ENCODE measurements at regions not wholly inside any gene's neighbourhood (a gene's known extent, or its start where the extent isn't known, plus 50 kb on each side); places are given as distances from the start of the nearest gene placed in this dataset.

DNA sequence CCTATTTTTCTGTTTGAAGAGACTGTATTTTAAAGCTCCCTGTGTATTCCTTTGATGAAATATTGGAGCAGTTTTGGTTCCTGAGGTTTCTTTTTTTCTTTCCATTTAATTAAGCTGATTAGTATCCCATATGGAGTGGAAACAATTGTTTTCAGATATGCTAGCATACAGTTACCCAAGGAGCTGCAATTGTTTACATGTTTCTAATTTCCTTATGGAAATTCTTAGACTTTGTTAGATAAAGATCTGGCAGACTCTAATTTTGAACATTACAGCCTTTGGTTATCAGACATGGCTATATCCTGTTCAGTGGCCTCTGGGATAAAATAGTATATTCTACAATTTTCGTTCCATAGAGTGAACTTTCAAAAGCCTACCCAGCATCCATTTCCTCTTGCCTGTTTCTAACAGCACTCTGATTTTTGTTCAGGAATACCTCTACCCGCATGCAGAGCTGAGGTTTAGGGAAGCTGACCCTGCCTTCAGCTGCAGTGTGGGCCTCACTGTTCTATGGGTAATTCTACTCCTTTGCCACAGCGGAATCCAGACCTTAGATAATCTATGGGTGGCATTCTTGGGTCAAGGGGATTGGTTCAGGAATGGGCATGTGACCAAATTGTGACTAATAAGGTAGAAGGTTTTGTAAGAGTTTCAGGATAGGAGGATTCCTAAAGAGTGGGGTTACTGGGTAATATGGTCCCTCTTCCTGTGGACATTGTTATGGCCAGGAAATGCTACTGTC lies 161.1 kb upstream of the ANKRD28 start:
- Histone ChIP-seq H3K9me1 (ENCODE audit: insufficient read depth, low read length) (no peaks in the 10 kb centered on the region), H3K4ac (ENCODE audit: low read depth, low read length) (peak overlapping the region; percentile 11; the same call in 1 of the 2 replicates), H2BK5ac (ENCODE audit: low read depth, low read length, poor library complexity, severe bottlenecking) (no peak overlapping the region), H2BK120ac (ENCODE audit: low read depth, low read length) (no peak overlapping the region), H3K27ac (ENCODE audit: insufficient read depth, low read length) (peak overlapping the region; percentile 42; the same call in 1 of the 2 replicates), H3K9me3 (ENCODE audit: control insufficient read depth, insufficient read depth, low read length) (no peaks in the 10 kb centered on the region), H3K23ac (ENCODE audit: low read depth, low read length) (no peak overlapping the region), H3K4me1 (ENCODE audit: control insufficient read depth, insufficient read depth, low read length) (peaks cover 11% of the 10 kb centered on the region), H3K9ac (ENCODE audit: low read depth, low read length) (no peak overlapping the region), H3K79me1 (ENCODE audit: low read depth in 1 of 2, low read length in 2 of 2) (no peaks in the 10 kb centered on the region), H3K27me3 (ENCODE audit: control insufficient read depth, insufficient read depth, low read length) (no peaks in the 10 kb centered on the region), H3K4me2 (ENCODE audit: low read depth, low read length) (no peak overlapping the region), H4K8ac (ENCODE audit: low read depth in 2 of 2, low read length in 2 of 2) (0 out of 4 replicates have a peak overlapping the region, but pooled peaks of 1 of the 2 experiments have one; percentile 8), H4K5ac (ENCODE audit: low read depth, low read length) (peak overlapping the region; percentile 38; the same call in 1 of the 2 replicates), H4K91ac (ENCODE audit: insufficient read depth, low read depth, low read length) (no peak overlapping the region), H2BK15ac (ENCODE audit: low read depth, low read length) (0 out of 3 replicates have a peak overlapping the region, but pooled peaks have one; percentile 30), H3K14ac (replicated peaks; ENCODE audit: low read depth, low read length) (no peak overlapping the region; the same call in 1 of the 2 replicates), H2AFZ (replicated peaks; ENCODE audit: low read length, poor library complexity) (no peak overlapping the region), H2AK5ac (ENCODE audit: low read depth, low read length) (no peak overlapping the region), H3K36me3 (ENCODE audit: control insufficient read depth, insufficient read depth, low read length) (no peaks in the 10 kb centered on the region), H3K4me3 (ENCODE audit: insufficient read depth, low read depth, low read length) (no peak overlapping the region), H3K18ac (ENCODE audit: low read depth, low read length) (peak overlapping the region; percentile 54), H4K20me1 (ENCODE audit: insufficient read depth, low read length) (no peaks in the 10 kb centered on the region), H2AK9ac (replicated peaks; ENCODE audit: low read depth, low read length, poor library complexity) (no peak overlapping the region), H3K56ac (ENCODE audit: extremely low read depth, insufficient read depth, low read length) (no peak overlapping the region), H2BK20ac (ENCODE audit: low read depth, low read length) (peak overlapping the region; percentile 10; the same call in 1 of the 2 replicates)
- in situ Hi-C loops (cut with MboI; ENCODE audit: low sequenced_read_pairs) (no loop called here), dilution Hi-C loops (cut with HindIII; ENCODE audit: low sequenced_read_pairs, unreplicated experiment) (no loop called here), intact Hi-C loops (cut with micrococcal nuclease) (no loop called here)
- no TSS peak for BruUV-seq (replicated peaks)
- POLR2A ChIA-PET (ENCODE audit: unreplicated experiment) = no interaction called here
- CTCF ChIA-PET = no interaction called here
- TF ChIP-seq CEBPB (IDR thresholded peaks at IDR 0.05; ENCODE audit: low read depth, low read length) = no peak
- TF ChIP-seq, protein P1, sequence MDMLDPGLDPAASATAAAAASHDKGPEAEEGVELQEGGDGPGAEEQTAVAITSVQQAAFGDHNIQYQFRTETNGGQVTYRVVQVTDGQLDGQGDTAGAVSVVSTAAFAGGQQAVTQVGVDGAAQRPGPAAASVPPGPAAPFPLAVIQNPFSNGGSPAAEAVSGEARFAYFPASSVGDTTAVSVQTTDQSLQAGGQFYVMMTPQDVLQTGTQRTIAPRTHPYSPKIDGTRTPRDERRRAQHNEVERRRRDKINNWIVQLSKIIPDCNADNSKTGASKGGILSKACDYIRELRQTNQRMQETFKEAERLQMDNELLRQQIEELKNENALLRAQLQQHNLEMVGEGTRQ (IDR thresholded peaks at IDR 0.05; ENCODE audit: low read depth, low read length) = peak; percentile 68; the same call in 1 of the 2 replicates
- peak; percentile 35 for DNase-seq
- ATAC-seq (ENCODE audit: low read depth) = peak; percentile 49
- WGBS, 2 experiments (ENCODE audit: extremely low coverage in 2 of 2, insufficient read length in 1 of 2) = no CpG with 5 or more reads among the region's 3 CpGs

Measured in IMR-90 (cell line).